H1 (cell line): ENCODE measurements at regions not wholly inside any gene's neighbourhood (a gene's known extent, or its start where the extent isn't known, plus 50 kb on each side); places are given as distances from the start of the nearest gene placed in this dataset.

Experiments
- CTCF ChIA-PET: fragments of 300-600 bp; sonication (Branson Sonifier 250); formaldehyde crosslinking; loops from one replicate; lab custom pipeline; 2021; ENCODE audit not compliant: partially characterized antibody; lab: Charles Lee
- POLR2A ChIA-PET: fragments of 300-600 bp; sonication (Branson Sonifier 250); formaldehyde crosslinking; loops from one replicate; lab custom pipeline; 2021; ENCODE audit warnings: inconsistent platforms; ENCODE audit not compliant: partially characterized antibody; lab: Charles Lee
- DNase-seq, 2 experiments: peaks; one replicate each; pipeline versions ENCODE4 v3.0.0 to v3.0.0-alpha.2; 2010 to 2022; ENCODE audit warnings: low spot score in 2 of 2, low read depth in 1 of 2, mixed read lengths in 1 of 2
- FAIRE-seq: peaks from 2 replicates; lab custom pipeline; 2011; peaks lifted over from hg19 to GRCh38; lab: Jason Lieb, UNC
- H2AFZ ChIP-seq: 2 replicates; pipeline ENCODE4 v1.8.1; 2012; ENCODE audit warnings: low read length, inconsistent platforms
- H2AK5ac ChIP-seq: 2 replicates; pipeline ENCODE4 v1.6.1; 2013; ENCODE audit warnings: low read depth, low read length
- H2BK120ac ChIP-seq: replicated peaks from 2 replicates; pipeline ENCODE3; 2013; ENCODE audit warnings: low read depth, low read length, inconsistent platforms
- H2BK12ac ChIP-seq: 2 replicates; pipeline ENCODE4 v1.6.1; 2013; ENCODE audit warnings: low read depth, low read length
- H2BK15ac ChIP-seq: 2 replicates; pipeline ENCODE4 v1.6.1; 2013; ENCODE audit warnings: low read length
- H2BK20ac ChIP-seq: 2 replicates; pipeline ENCODE4 v1.6.1; 2013; ENCODE audit warnings: low read length
- H2BK5ac ChIP-seq: 2 replicates; pipeline ENCODE4 v1.6.1; 2013; ENCODE audit warnings: low read depth, low read length
- H3K14ac ChIP-seq: 2 replicates; pipeline ENCODE4 v1.6.1; 2013; ENCODE audit warnings: inconsistent platforms; ENCODE audit not compliant: insufficient read length
- H3K18ac ChIP-seq: 2 replicates; pipeline ENCODE4 v1.6.1; 2013; ENCODE audit warnings: low read length; ENCODE audit errors: extremely low read depth
- H3K23ac ChIP-seq: 2 replicates; pipeline ENCODE4 v1.6.1; 2013; ENCODE audit warnings: inconsistent platforms; ENCODE audit not compliant: insufficient read length
- H3K23me2 ChIP-seq: 2 replicates; pipeline ENCODE4 v1.6.1; 2013; ENCODE audit warnings: low read depth, low read length
- H3K27ac ChIP-seq: 2 replicates; pipeline ENCODE4 v1.6.1; 2011; ENCODE audit warnings: low read depth, low read length, inconsistent platforms
- H3K27me3 ChIP-seq, 4 experiments: replicated peaks in 1 of 4; 1 replicate in 1 of 4; 2 replicates in 3 of 4; pipeline versions ENCODE4 v1.6.1 to v1.8.1; 2011 to 2013; ENCODE audit warnings: low read length in 3 of 4, mild to moderate bottlenecking in 3 of 4, inconsistent platforms in 2 of 4, mixed read lengths in 2 of 4, moderate library complexity in 1 of 4; ENCODE audit not compliant: control insufficient read depth in 3 of 4, insufficient read depth in 3 of 4; ENCODE audit errors: extremely low read depth in 1 of 4
- H3K36me3 ChIP-seq, 4 experiments: 2 replicates each; pipeline versions ENCODE4 v1.6.1 to v1.8.1; 2011 to 2013; ENCODE audit warnings: mild to moderate bottlenecking in 4 of 4, low read length in 3 of 4, moderate library complexity in 2 of 4, control low read depth in 1 of 4, inconsistent platforms in 1 of 4; ENCODE audit not compliant: insufficient read depth in 4 of 4, control insufficient read depth in 2 of 4
- H3K4ac ChIP-seq: replicated peaks from 2 replicates; pipeline ENCODE3; 2013; ENCODE audit warnings: low read length, low read depth, mixed read lengths, inconsistent platforms; ENCODE audit not compliant: insufficient read length
- H3K4me1 ChIP-seq, 4 experiments: replicated peaks in 1 of 4; 1 replicate in 1 of 4; 2 replicates in 3 of 4; pipeline versions ENCODE4 v1.6.1 to v1.8.1; 2011 to 2013; ENCODE audit warnings: low read length in 3 of 4, inconsistent platforms in 2 of 4, mixed read lengths in 1 of 4; ENCODE audit not compliant: insufficient read depth in 4 of 4, control insufficient read depth in 3 of 4
- H3K4me2 ChIP-seq, 2 experiments: 2 replicates each; pipeline versions ENCODE4 v1.6.1 to v1.8.1; 2011 to 2013; ENCODE audit warnings: low read depth in 2 of 2, low read length in 2 of 2, control low read depth in 1 of 2, inconsistent platforms in 1 of 2, mild to moderate bottlenecking in 1 of 2; ENCODE audit not compliant: insufficient read depth in 1 of 2
- H3K4me3 ChIP-seq, 4 experiments: fragments of 200-600, 300-600 bp in 1 of 4; sonication (generic), shearing (Covaris generic), sonication (Bioruptor Twin) in 1 of 4; 2 replicates each; pipeline versions ENCODE4 v1.5.1 to v1.8.1; 2011 to 2016; ENCODE audit warnings: low read length in 4 of 4, low read depth in 3 of 4, control low read depth in 2 of 4, inconsistent platforms in 2 of 4, mild to moderate bottlenecking in 2 of 4, mixed read lengths in 1 of 4, moderate library complexity in 1 of 4; ENCODE audit not compliant: insufficient read depth in 2 of 4; ENCODE audit errors: extremely low read depth in 1 of 4
- H3K56ac ChIP-seq: replicated peaks from 2 replicates; pipeline ENCODE3; 2013; ENCODE audit warnings: low read depth, mild to moderate bottlenecking, mixed read lengths, low read length, inconsistent platforms; ENCODE audit not compliant: insufficient read length
- H3K79me1 ChIP-seq: 2 replicates; pipeline ENCODE4 v1.6.1; 2013; ENCODE audit warnings: low read depth, low read length, control low read depth
- H3K79me2 ChIP-seq, 2 experiments: 2 replicates each; pipeline versions ENCODE4 v1.6.1 to v1.8.1; 2012 to 2013; ENCODE audit warnings: low read length in 2 of 2, mild to moderate bottlenecking in 2 of 2, inconsistent platforms in 1 of 2; ENCODE audit not compliant: insufficient read depth in 2 of 2, control insufficient read depth in 1 of 2
- H3K9ac ChIP-seq, 4 experiments: replicated peaks in 1 of 4; 1 replicate in 1 of 4; 2 replicates in 3 of 4; pipeline versions ENCODE4 v1.6.1 to v1.8.1; 2011 to 2013; ENCODE audit warnings: low read depth in 3 of 4, low read length in 3 of 4, control low read depth in 2 of 4, mild to moderate bottlenecking in 2 of 4, moderate library complexity in 2 of 4, inconsistent platforms in 1 of 4; ENCODE audit errors: extremely low read depth in 1 of 4
- H3K9me3 ChIP-seq, 2 experiments: 2 replicates each; pipeline versions ENCODE4 v1.6.1 to v1.8.1; 2012 to 2013; ENCODE audit warnings: mild to moderate bottlenecking in 2 of 2, moderate library complexity in 2 of 2, control low read depth in 1 of 2, inconsistent platforms in 1 of 2, low read depth in 1 of 2, low read length in 1 of 2, mixed read lengths in 1 of 2; ENCODE audit not compliant: insufficient read depth in 2 of 2
- H4K20me1 ChIP-seq, 2 experiments: replicated peaks in 1 of 2; 2 replicates each; pipeline versions ENCODE3 to v1.8.1; 2011 to 2013; ENCODE audit warnings: inconsistent platforms in 2 of 2, low read length in 2 of 2, mild to moderate bottlenecking in 1 of 2; ENCODE audit not compliant: insufficient read depth in 2 of 2, control insufficient read depth in 1 of 2
- H4K5ac ChIP-seq: 2 replicates; pipeline ENCODE4 v1.6.1; 2013; ENCODE audit warnings: low read length, low read depth, mixed read lengths, inconsistent platforms; ENCODE audit not compliant: insufficient read length
- H4K8ac ChIP-seq: 2 replicates; pipeline ENCODE4 v1.8.0; 2013; ENCODE audit warnings: mild to moderate bottlenecking, moderate library complexity, low read length, inconsistent platforms; ENCODE audit not compliant: insufficient read depth; ENCODE audit errors: extremely low read depth
- H4K91ac ChIP-seq: replicated peaks from 2 replicates; pipeline ENCODE3; 2013; ENCODE audit warnings: low read length, mixed read lengths, inconsistent platforms; ENCODE audit not compliant: insufficient read length
- FOSL1 ChIP-seq: IDR thresholded peaks from 2 replicates; pipeline ENCODE4 v1.6.1; 2011; ENCODE audit warnings: mild to moderate bottlenecking, low read depth, low read length, moderate library complexity; ENCODE audit not compliant: insufficient read depth
- MAFK ChIP-seq: IDR thresholded peaks from 2 replicates; pipeline ENCODE4 v1.6.1; 2012; ENCODE audit warnings: low read depth, mild to moderate bottlenecking, improper control_type of control experiment, low read length
- RFX5 ChIP-seq: IDR thresholded peaks from 2 replicates; pipeline ENCODE4 v1.6.1; 2011; ENCODE audit warnings: low read depth, low read length, improper control_type of control experiment, borderline replicate concordance
- TCF12 ChIP-seq: IDR thresholded peaks from 2 replicates; pipeline ENCODE4 v1.6.1; 2011; ENCODE audit warnings: low read depth, mild to moderate bottlenecking, low read length
- whole genome bisulfite sequencing, 2 experiments: shearing (Covaris generic) in 1 of 2; methylation state at CpG; one replicate each; pipeline versions ENCODE4 v1.1.6 to v1.1.7; 2013 to 2015; ENCODE audit warnings: low lambda C conversion rate in 2 of 2, mixed read lengths in 2 of 2, inconsistent platforms in 1 of 2, low coverage in 1 of 2, missing lambda C conversion rate in 1 of 2; ENCODE audit not compliant: insufficient replicate concordance in 2 of 2, insufficient coverage in 1 of 2, insufficient read length in 1 of 2; ENCODE audit errors: extremely low coverage in 1 of 2, missing lambda C conversion rate in 1 of 2; 5-methylcytosine and 5-hydroxymethylcytosine counted together
- TF ChIP-seq, protein P1 (sequence below): IDR thresholded peaks from 2 replicates; pipeline ENCODE4 v1.6.1; 2012; ENCODE audit warnings: inconsistent platforms

GRCh38 chr2:123528996-123529707 lies 495.9 kb upstream of the CNTNAP5 start:
- no peaks in the 10 kb centered on the region for H4K20me1 ChIP-seq
- no peak overlapping the region for H3K18ac ChIP-seq
- no peak overlapping the region for H4K91ac ChIP-seq
- H2BK20ac ChIP-seq = no peak overlapping the region
- H2BK15ac ChIP-seq = no peak overlapping the region
- no peak overlapping the region for H3K9ac ChIP-seq
- no peaks in the 10 kb centered on the region for H3K4me1 ChIP-seq
- no peak overlapping the region for H4K8ac ChIP-seq
- WGBS, 2 experiments = 94% methylated on average over 2 of the region's 2 CpGs; no CpG with 5 or more reads in 1 of the 2 experiments
- no peak overlapping the region for H3K14ac ChIP-seq
- H3K4ac ChIP-seq = no peak overlapping the region
- DNase-seq (no peak), FAIRE-seq (no peak)
- H3K23me2 ChIP-seq = no peaks in the 10 kb centered on the region
- H3K36me3 ChIP-seq = no peaks in the 10 kb centered on the region
- no peak overlapping the region for H3K56ac ChIP-seq
- no peak overlapping the region for H2AFZ ChIP-seq
- no peak overlapping the region for H2BK120ac ChIP-seq
- TF ChIP-seq RFX5 = no peak
- TF ChIP-seq, protein P1, sequence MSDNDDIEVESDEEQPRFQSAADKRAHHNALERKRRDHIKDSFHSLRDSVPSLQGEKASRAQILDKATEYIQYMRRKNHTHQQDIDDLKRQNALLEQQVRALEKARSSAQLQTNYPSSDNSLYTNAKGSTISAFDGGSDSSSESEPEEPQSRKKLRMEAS = no peak
- no peak for TF ChIP-seq MAFK
- TF ChIP-seq FOSL1 = no peak
- TF ChIP-seq TCF12 = no peak
- no peak overlapping the region for H3K27ac ChIP-seq
- no peak overlapping the region for H2AK5ac ChIP-seq
- no peak overlapping the region for H3K4me2 ChIP-seq
- ChIA-PET POLR2A (no interaction called here), CTCF (interaction anchor here (0.6 kb wide), 1 partner anchor 24 kb away, joined by 5 read pairs; no protein-coding TSS in a partner anchor)
- H4K5ac ChIP-seq = no peak overlapping the region
- H3K79me1 ChIP-seq = no peaks in the 10 kb centered on the region
- no peak overlapping the region for H2BK12ac ChIP-seq
- H3K23ac ChIP-seq = no peak overlapping the region
- no peak overlapping the region for H3K4me3 ChIP-seq
- H3K9me3 ChIP-seq = peaks cover 0 to 4% of the 10 kb centered on the region in 2 experiments; a peak in 2 of 4 replicates
- no peaks in the 10 kb centered on the region for H3K79me2 ChIP-seq
- no peak overlapping the region for H2BK5ac ChIP-seq
- H3K27me3 ChIP-seq = peaks cover 0 to 1% (median 0%) of the 10 kb centered on the region in 4 experiments; a peak in 1 of 7 replicates
